ENCODE measurements at regions not wholly inside any gene's neighbourhood (a gene's known extent, or its start where the extent isn't known, plus 50 kb on each side); places are given as distances from the start of the nearest gene placed in this dataset.

- no peak for DNase-seq
- H3K9me3 Mint-ChIP-seq = peaks cover 19% of the 10 kb centered on the region; the same call in 1 of the 2 replicates
- H3K4me3 Mint-ChIP-seq = no peak overlapping the region
- H3K27me3 Mint-ChIP-seq (ENCODE audit: insufficient read depth) = peaks cover 4% of the 10 kb centered on the region
- H3K27ac Mint-ChIP-seq = no peak overlapping the region
- TF ChIP-seq CTCF (IDR thresholded peaks at IDR 0.05) = no peak
- H3K4me1 Mint-ChIP-seq (ENCODE audit: low read depth) = no peaks in the 10 kb centered on the region; the same call in 1 of the 2 replicates
- 0 out of 2 replicates have a peak, but pooled peaks cover 5% of the 10 kb centered on the region for H3K36me3 Mint-ChIP-seq (ENCODE audit: low read depth)
Observed at GRCh38 chr2:594297-594949, 82.8 kb downstream of the TMEM18 start.

GRCh38 chr2:593356-594026 lies 83.7 kb downstream of the TMEM18 start:
- peaks cover 4% of the 10 kb centered on the region for H3K27me3 Mint-ChIP-seq (ENCODE audit: insufficient read depth)
- no peak for TF ChIP-seq CTCF (IDR thresholded peaks at IDR 0.05)
- H3K4me1 Mint-ChIP-seq (ENCODE audit: low read depth) = no peaks in the 10 kb centered on the region; the same call in 1 of the 2 replicates
- 0 out of 2 replicates have a peak, but pooled peaks cover 5% of the 10 kb centered on the region for H3K36me3 Mint-ChIP-seq (ENCODE audit: low read depth)
- H3K4me3 Mint-ChIP-seq = no peak overlapping the region
- H3K9me3 Mint-ChIP-seq = peaks cover 24% of the 10 kb centered on the region; the same call in 1 of the 2 replicates
- H3K27ac Mint-ChIP-seq = no peak overlapping the region
- no peak for DNase-seq

- Mint-ChIP-seq H3K27ac (no peak overlapping the region), H3K4me3 (no peak overlapping the region), H3K27me3 (ENCODE audit: insufficient read depth) (peaks cover 4% of the 10 kb centered on the region), H3K9me3 (peaks cover 25% of the 10 kb centered on the region; the same call in 1 of the 2 replicates), H3K36me3 (ENCODE audit: low read depth) (0 out of 2 replicates have a peak, but pooled peaks cover 5% of the 10 kb centered on the region), H3K4me1 (ENCODE audit: low read depth) (no peaks in the 10 kb centered on the region; the same call in 1 of the 2 replicates)
- TF ChIP-seq CTCF (IDR thresholded peaks at IDR 0.05) = no peak
- DNase-seq = no peak
Observed at GRCh38 chr2:592737-593136, 84.5 kb downstream of the TMEM18 start.

GRCh38 chr2:590214-591175 lies 86.7 kb downstream of the TMEM18 start:
- H3K36me3 Mint-ChIP-seq (ENCODE audit: low read depth) = 0 out of 2 replicates have a peak, but pooled peaks cover 5% of the 10 kb centered on the region
- H3K27ac Mint-ChIP-seq = no peak overlapping the region
- H3K9me3 Mint-ChIP-seq = peaks cover 21% of the 10 kb centered on the region; the same call in 1 of the 2 replicates
- no peak for TF ChIP-seq CTCF (IDR thresholded peaks at IDR 0.05)
- H3K4me3 Mint-ChIP-seq = no peak overlapping the region
- peaks cover 1% of the 10 kb centered on the region for H3K27me3 Mint-ChIP-seq (ENCODE audit: insufficient read depth)
- no peak for DNase-seq
- H3K4me1 Mint-ChIP-seq (ENCODE audit: low read depth) = no peaks in the 10 kb centered on the region

All from HFFc6 (cell line).